Amniotic epithelial cell (primary cell): ENCODE measurements at regions not wholly inside any gene's neighbourhood (a gene's known extent, or its start where the extent isn't known, plus 50 kb on each side); places are given as distances from the start of the nearest gene placed in this dataset.

Source experiments
- DNase-seq: peaks from one replicate; pipeline ENCODE4 v3.0.0-alpha.2; 2010; ENCODE audit warnings: low read depth

- DNase-seq = peak; percentile 40
These were observed 169.6 kb upstream of the SIX2 start for GRCh38 chr2:45178854-45179253.

GRCh38 chr2:45178359-45178758, 169.1 kb upstream of the SIX2 start:
- peak; percentile 19 for DNase-seq

GRCh38 chr2:45177870-45178269, 168.6 kb upstream of the SIX2 start:
- peak; percentile 100 for DNase-seq

GRCh38 chr2:45176390-45176789, 167.1 kb upstream of the SIX2 start:
- peak; percentile 63 for DNase-seq

- peak; percentile 88 for DNase-seq
These were observed 164.3 kb upstream of the SIX2 start for GRCh38 chr2:45173513-45173912.

GRCh38 chr2:45172760-45173392, 163.6 kb upstream of the SIX2 start:
- no peak for DNase-seq

DNA sequence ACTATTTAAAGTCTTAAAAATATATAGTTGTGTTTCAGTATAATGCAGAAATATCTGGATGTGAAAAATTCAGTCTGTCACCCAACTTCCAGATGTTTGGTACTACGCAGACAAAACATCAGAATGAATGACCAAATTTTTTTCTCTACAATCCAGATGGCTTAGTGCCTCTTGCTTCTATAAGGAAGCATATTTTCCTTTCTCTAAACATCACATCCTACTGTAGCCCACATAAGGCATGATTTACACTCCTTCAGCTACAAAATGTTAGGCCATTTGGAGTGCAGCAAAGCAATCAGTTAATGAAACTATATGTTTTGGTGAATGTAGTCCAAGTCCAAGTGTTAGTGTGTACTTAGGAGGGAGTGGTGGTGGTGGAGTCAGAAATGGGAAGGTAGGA, 162.9 kb upstream of the SIX2 start:
- no peak for DNase-seq

DNA sequence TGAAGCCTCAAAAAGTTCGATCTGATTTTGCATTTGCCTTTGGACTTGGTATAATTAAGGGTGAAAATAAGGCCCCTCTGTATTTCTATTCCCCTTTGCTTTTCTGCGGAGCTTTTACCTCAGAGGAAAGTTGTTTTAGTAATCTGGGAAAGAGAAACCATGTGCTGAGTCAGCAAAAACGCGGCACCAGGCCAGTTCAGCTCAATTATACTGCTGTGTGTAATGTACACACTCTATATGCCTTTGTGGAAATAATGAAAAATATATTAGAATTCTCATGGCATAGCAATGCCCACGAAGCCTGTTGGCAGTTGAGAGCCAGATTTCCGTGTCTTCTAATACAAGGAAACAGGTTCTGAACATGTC, 161.9 kb upstream of the SIX2 start:
- DNase-seq = no peak

DNA sequence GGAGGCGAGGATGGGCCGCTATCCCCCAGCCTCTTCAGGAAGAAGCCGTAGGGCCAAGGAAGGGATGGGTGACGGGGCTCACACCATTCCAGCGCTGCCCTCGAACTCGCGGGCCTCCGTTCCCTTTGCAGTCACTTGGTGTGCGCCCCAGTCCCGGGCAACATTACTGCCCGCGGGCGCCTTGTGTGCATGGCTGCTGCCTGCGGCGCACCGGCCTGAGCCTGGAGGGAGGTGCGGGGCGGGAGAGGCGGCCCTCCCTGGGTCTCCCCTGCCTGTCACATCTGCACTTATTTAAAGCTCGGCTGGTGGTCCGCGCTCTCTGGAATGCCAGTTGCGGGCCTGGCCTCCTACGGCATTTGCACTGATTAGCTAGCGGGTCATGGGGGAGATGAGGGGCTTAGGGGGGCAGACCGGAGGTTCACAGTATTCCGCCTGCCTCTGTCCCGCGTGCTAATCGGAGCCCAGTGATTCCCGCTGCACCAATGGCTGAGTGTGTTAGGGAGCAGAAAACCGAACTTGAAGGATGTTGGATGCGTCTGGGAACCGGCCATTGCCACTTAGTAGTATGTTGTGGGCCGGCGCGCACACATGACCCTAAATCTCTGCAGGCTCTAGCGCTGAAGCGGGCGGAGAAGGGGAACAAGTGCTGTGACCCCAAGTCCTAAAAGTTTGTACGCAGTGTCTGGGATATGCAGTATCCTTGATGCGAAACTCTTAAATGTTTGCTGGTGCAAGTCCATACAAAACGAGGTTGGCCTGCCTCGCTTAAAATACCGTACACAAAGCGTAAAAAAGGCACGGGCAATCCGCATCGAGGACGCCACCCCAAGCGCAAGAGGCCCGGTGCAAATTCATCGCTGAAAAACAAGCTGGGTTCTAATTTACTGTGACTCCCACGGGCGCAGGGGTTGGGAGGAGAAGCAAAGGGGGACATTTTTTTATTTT, 161.2 kb upstream of the SIX2 start:
- DNase-seq = no peak

DNA sequence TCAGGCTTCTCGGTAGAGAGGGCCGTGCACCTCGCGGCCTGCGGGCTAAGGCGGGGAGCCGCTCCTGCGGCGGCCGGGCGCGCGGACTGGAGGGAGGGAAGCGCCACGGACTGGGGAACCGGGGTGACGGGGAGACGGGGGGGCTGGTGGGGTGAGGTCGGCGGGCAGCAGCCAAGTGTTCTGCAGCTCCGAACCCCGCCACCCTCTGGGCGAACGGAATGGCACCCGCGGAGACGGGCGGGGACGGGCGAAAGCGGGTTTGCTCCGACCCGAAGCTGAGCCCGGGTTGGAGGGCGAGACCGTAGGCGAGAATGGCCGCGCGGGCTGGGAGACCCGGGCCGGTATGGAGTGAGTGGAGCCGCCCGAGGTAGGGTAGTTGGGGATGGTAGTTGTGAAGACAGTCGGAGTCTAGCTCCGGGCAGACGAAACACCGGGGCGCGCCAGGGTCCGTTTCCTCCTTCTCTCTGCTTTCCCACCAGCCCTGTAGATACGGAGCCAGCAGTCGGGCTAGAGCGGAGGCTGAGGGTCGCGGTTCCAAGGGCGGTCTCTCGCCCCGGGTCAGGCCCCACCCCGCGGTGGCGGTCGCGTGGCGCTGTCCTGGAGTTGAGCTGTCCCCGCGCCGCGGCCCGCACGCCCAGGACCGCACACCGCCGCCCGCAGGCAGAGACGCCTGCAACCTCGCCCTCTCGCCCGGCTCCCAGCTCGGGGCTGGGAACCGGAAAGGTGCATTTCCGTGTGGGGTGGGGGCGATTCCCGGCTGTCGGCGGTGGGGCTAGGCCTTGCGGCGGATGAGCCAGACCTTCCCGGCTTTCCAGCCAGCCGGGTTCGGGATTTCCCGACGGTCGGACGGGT, 160.3 kb upstream of the SIX2 start:
- DNase-seq = no peak

DNA sequence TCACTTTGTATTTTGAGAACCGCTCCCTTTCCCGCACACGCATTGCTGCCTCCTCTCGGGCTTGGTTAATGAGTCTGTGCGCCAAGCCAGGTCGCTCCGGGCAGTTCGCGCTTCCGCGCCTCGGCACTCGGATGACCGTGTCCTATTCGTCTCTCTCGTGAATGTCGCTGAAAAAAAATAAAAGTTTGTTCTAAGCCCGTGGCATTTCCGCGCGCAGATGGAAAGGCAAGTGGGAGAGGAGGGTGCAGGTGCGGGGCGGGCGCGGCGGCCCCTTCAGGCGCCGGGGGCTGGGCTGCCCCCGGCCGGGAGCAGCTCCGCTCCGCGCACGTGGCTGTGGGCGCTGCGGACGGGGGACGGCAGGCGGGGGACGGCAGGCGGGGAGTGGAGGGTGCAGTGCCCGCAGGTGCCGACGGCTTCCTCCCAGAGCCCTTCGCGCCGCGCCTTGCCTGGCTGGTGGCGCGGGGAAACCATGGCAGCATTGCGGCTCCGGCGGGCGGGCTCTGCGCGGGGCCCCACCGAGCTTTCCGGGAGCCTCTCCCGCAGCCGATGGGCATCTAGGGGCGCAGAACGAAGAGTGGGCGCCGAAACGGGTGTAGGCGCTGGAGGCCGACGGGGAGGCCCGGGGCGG, 159.6 kb upstream of the SIX2 start:
- no peak for DNase-seq

DNA sequence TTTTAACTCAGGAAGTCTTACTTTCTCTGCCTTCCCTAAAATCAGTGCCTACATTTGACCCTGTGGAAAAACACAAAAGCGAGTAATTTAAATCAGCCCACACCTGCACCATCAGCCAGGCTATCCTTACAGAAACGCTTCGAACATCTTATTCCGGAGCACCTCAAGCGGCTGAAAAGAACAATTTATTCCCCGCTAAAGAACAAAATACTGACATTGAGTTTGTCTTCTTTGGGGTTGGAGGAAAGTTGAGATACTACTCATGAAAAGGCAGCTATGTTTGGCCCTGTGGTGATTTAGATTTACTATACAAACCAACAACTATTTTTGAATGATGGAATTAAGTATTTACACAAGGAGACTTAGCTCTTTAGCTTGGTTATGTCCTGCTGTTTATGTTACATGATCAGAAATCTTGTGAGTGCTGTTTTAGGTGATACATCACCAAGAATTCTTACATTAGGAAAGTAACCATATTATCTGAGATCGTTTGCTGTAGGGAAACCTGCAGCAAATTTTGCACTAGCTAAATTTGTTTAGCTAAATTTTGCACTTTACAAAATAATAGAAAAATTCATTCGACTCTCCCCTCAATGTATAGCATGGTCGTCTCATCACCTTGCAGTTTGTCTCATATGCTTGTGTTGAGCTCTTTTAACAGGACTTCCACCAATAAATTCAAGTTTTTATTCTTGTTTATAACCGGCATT, 158.8 kb upstream of the SIX2 start:
- DNase-seq = no peak

DNA sequence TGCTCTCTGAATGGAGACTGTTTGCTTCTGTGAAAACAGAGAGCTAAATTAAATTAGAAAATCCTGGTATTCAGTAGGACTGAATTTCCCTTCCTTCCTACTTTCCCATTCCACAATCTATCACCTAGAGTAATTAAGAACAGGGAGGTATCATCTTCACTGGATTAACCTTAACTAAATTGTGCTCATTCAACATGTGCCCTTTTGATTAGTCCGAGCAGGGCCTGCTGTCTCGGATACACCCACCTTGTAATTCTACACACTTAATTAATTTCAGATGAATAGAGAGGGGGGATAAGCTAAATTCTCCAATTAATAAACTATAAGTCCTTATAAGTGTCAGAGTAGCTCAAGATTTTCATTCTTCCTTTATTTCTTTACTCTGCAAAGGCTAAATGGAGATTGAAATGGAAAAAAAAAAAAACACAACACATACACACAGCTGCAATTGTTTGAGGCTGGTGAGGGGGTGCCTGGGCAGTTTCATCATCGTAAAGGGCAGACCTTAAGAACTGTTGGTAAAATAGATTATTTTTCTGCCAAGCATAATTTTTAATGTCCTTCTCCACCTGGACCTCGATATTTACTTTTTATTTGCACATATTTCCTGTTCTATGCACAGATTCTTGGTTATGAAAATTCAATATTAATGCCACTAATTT, 157.1 kb upstream of the SIX2 start:
- DNase-seq = no peak

DNA sequence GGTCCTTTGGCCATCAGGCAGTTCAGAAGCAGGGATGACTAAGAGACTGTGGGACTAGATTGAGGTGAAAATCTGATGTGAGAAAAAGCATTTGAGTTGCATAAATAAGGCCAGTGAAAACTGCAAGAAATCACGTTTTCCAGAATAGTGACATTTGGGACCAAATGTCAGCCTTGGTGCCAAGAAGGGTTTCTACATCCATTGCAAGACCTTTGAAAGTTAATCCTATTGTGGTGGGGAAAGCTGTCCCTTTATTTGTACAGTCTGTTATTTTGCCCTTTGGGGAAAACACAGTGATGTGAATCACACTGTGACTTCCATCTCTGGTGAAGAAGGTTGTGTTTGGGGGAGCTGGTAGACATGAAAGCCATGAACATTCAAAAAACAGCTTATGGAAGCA, 153.5 kb upstream of the SIX2 start:
- DNase-seq = no peak

DNA sequence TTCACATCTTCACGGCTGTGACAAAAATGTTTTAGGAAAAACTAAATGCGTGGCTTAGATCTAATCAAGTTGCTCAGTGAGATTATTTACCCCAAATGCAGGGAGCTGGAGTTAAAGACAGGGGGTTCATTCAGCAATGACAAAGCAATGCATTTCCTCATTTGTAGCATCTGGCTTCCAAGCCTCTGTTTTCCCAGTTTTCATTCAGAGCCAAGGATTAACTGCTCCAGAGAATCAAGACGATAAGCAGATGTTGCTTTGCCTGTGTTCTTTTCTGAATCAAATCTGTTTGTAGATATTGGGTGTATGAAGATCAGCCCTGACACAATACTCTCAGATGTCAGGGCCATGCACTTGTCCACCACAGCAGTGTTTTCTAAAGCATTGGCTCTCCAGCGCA, 147.4 kb upstream of the SIX2 start:
- DNase-seq = no peak

DNA sequence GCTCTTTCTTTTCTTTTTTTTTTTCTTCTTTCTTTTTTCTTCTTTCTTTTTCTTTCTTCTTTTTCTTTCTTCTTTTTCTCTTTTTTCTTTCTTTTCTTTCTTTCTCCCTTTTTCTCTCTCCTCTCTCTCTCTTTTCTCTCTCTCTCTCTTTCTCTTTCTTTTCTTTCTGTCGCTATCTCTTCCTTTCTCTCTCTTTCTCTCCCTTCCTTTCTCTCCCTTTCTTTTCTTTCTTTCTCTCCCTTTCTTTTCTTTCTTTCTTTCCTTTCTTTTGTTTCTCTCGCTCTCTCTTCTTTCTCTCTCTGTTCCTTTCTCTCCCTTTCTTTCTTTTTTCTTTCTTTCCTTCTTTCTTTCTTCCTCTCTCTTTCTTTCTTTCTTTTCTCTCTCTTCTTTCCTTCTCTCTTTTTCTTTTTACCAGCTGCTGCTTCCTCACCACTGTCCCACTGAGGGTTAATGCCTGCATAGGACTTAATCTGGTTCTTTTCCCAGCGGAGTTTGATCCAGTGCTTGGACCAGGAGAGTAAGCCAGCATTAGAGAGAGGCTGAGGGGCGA, 145.4 kb upstream of the SIX2 start:
- no peak for DNase-seq

GRCh38 chr2:45154144-45154543, 144.9 kb upstream of the SIX2 start:
- no peak for DNase-seq

DNA sequence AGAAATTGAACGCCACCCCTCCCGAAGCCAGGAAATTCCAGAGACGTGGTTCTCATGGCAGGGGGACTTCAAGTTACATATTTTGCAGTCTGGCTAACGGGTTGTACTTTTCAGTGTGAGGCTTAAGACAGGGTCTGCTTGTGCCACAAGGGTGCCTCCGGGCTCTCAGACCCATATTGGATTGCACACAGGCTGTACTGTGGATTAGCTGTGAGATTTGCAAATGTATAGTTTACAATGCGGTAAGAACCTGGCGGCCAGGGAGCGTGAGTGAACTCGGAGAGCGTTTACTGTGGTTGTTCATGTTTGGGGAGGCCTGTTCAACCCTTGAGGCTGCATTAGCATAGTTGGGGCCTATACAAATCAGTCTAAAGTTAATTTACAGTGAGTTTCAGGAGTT, 143.9 kb upstream of the SIX2 start:
- DNase-seq = no peak

DNA sequence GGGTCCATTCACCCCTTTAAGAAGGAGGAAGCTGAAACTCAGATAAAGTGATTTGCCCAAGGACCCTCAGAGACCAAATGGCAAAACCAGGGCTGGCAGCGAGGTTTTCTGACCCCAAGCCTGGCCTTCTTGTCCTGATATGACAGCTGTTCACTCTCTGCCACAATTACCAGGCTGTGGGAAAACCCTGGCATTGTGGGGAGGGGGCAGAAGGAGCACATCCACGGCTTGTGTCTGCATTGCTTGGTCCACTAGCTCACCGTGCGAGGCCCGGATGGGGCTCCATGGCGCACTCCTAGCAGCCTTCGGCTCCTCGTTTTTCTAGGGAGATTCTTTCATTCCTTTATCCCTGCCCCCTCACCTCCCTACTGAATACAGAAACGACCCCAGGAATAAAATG, 143.4 kb upstream of the SIX2 start:
- no peak for DNase-seq

DNA sequence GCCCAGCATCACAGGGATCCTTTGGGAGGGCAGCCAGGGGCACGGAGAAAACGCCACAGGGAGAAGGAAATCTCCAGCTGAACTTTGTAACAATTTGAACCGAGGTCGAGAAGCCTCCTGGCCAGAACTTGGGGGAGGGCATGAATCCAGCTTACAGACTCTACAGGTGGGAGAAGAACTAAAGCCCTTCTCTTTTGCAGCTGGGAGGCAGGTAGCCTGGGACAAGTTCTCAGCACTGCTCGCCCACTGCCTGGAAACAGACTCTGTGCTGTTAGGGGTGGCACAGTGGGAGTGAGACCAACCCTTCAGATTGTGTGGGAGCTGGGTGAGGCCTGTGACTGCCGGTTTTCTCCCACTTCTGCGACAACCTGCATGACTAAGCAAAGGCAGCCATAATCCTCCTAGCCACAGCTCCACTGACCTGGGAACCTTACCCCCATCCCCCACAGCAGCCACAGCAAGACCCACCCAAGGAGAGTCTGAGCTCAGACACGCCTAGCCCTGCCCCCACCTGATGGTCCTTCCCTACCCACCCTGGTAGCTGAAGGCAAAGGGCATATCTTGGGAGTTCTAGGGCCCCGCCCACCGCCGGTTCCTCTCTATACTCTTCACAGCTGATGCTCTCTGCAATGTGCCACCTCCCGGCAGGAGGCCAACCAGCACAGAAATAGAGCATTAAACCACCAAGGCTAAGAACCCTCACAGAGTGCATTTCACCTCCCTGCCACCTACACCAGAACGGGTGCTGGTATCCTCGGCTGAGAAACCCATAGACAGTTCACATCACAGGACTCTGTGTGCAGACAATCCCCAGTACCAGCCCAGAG, 136.0 kb upstream of the SIX2 start:
- DNase-seq = no peak
